ENCODE measurements at regions not wholly inside any gene's neighbourhood (a gene's known extent, or its start where the extent isn't known, plus 50 kb on each side); places are given as distances from the start of the nearest gene placed in this dataset.

GRCh38 chr16:47979164-47979520, 176.7 kb downstream of the ABCC12 start:
- TF ChIP-seq CTCF (conservative IDR thresholded peaks at IDR 0.05 in 1 of 2, IDR thresholded peaks at IDR 0.05 in 1 of 2; ENCODE audit: low read depth in 1 of 2, low read length in 2 of 2) (no peak), EZH2 (IDR thresholded peaks at IDR 0.05; ENCODE audit: low read length, missing control alignments) (no peak)
- no peaks in the 10 kb centered on the region for H3K27me3 ChIP-seq (ENCODE audit: control insufficient read depth, insufficient read depth, low read length)
- no peaks in the 10 kb centered on the region for H3K79me2 ChIP-seq (ENCODE audit: control insufficient read depth, insufficient read depth, low read length)
- H3K9me3 ChIP-seq (ENCODE audit: control insufficient read depth, insufficient read depth, low read depth, low read length) = no peaks in the 10 kb centered on the region
- H3K9ac ChIP-seq (ENCODE audit: insufficient read depth, low read length) = no peak overlapping the region
- no peak for DNase-seq (ENCODE audit: low read depth in 2 of 2)
- H4K20me1 ChIP-seq (ENCODE audit: control insufficient read depth, extremely low read depth, insufficient read depth, low read length) = no peaks in the 10 kb centered on the region
- H3K27ac ChIP-seq (ENCODE audit: insufficient read depth, low read length) = no peak overlapping the region
- no peak overlapping the region for H3K4me3 ChIP-seq (replicated peaks in 1 of 4; ENCODE audit: control extremely low read depth in 1 of 4, insufficient read depth in 1 of 4, low read depth in 3 of 4, low read length in 4 of 4)
- H3K4me2 ChIP-seq (ENCODE audit: extremely low read depth, insufficient read depth, low read length) = no peak overlapping the region
- no peak overlapping the region for H2AFZ ChIP-seq (ENCODE audit: low read length)
- no peaks in the 10 kb centered on the region for H3K36me3 ChIP-seq (ENCODE audit: control insufficient read depth, insufficient read depth, low read length)
- H3K4me1 ChIP-seq (ENCODE audit: control insufficient read depth, extremely low read depth, insufficient read depth, low read length) = no peaks in the 10 kb centered on the region

GRCh38 chr16:47978491-47979163, 177.2 kb downstream of the ABCC12 start:
- Histone ChIP-seq H3K9ac (ENCODE audit: insufficient read depth, low read length) (no peak overlapping the region), H3K4me1 (ENCODE audit: control insufficient read depth, extremely low read depth, insufficient read depth, low read length) (no peaks in the 10 kb centered on the region), H4K20me1 (ENCODE audit: control insufficient read depth, extremely low read depth, insufficient read depth, low read length) (no peaks in the 10 kb centered on the region), H3K4me2 (ENCODE audit: extremely low read depth, insufficient read depth, low read length) (no peak overlapping the region), H3K36me3 (ENCODE audit: control insufficient read depth, insufficient read depth, low read length) (no peaks in the 10 kb centered on the region), H3K4me3 (replicated peaks in 1 of 4; ENCODE audit: control extremely low read depth in 1 of 4, insufficient read depth in 1 of 4, low read depth in 3 of 4, low read length in 4 of 4) (no peak overlapping the region), H2AFZ (ENCODE audit: low read length) (no peak overlapping the region), H3K79me2 (ENCODE audit: control insufficient read depth, insufficient read depth, low read length) (no peaks in the 10 kb centered on the region), H3K27me3 (ENCODE audit: control insufficient read depth, insufficient read depth, low read length) (no peaks in the 10 kb centered on the region), H3K27ac (ENCODE audit: insufficient read depth, low read length) (no peak overlapping the region), H3K9me3 (ENCODE audit: control insufficient read depth, insufficient read depth, low read depth, low read length) (no peaks in the 10 kb centered on the region)
- DNase-seq (ENCODE audit: low read depth in 2 of 2) = no peak
- TF ChIP-seq EZH2 (IDR thresholded peaks at IDR 0.05; ENCODE audit: low read length, missing control alignments) (no peak), CTCF (conservative IDR thresholded peaks at IDR 0.05 in 1 of 2, IDR thresholded peaks at IDR 0.05 in 1 of 2; ENCODE audit: low read depth in 1 of 2, low read length in 2 of 2) (no peak)

GRCh38 chr16:47977802-47978201, 178.0 kb downstream of the ABCC12 start:
- Histone ChIP-seq H3K4me1 (ENCODE audit: control insufficient read depth, extremely low read depth, insufficient read depth, low read length) (no peaks in the 10 kb centered on the region), H3K27ac (ENCODE audit: insufficient read depth, low read length) (no peak overlapping the region), H3K27me3 (ENCODE audit: control insufficient read depth, insufficient read depth, low read length) (no peaks in the 10 kb centered on the region), H3K4me2 (ENCODE audit: extremely low read depth, insufficient read depth, low read length) (no peak overlapping the region), H2AFZ (ENCODE audit: low read length) (no peak overlapping the region), H3K36me3 (ENCODE audit: control insufficient read depth, insufficient read depth, low read length) (no peaks in the 10 kb centered on the region), H3K4me3 (replicated peaks in 1 of 4; ENCODE audit: control extremely low read depth in 1 of 4, insufficient read depth in 1 of 4, low read depth in 3 of 4, low read length in 4 of 4) (no peak overlapping the region), H3K9me3 (ENCODE audit: control insufficient read depth, insufficient read depth, low read depth, low read length) (no peaks in the 10 kb centered on the region), H3K79me2 (ENCODE audit: control insufficient read depth, insufficient read depth, low read length) (no peaks in the 10 kb centered on the region), H4K20me1 (ENCODE audit: control insufficient read depth, extremely low read depth, insufficient read depth, low read length) (no peaks in the 10 kb centered on the region), H3K9ac (ENCODE audit: insufficient read depth, low read length) (no peak overlapping the region)
- TF ChIP-seq CTCF (conservative IDR thresholded peaks at IDR 0.05 in 1 of 2, IDR thresholded peaks at IDR 0.05 in 1 of 2; ENCODE audit: low read depth in 1 of 2, low read length in 2 of 2) (no peak), EZH2 (IDR thresholded peaks at IDR 0.05; ENCODE audit: low read length, missing control alignments) (no peak)
- DNase-seq (ENCODE audit: low read depth in 2 of 2) = no peak

Data from fibroblast of lung (primary cell).